ENCODE measurements at regions not wholly inside any gene's neighbourhood (a gene's known extent, or its start where the extent isn't known, plus 50 kb on each side); places are given as distances from the start of the nearest gene placed in this dataset.

DNA sequence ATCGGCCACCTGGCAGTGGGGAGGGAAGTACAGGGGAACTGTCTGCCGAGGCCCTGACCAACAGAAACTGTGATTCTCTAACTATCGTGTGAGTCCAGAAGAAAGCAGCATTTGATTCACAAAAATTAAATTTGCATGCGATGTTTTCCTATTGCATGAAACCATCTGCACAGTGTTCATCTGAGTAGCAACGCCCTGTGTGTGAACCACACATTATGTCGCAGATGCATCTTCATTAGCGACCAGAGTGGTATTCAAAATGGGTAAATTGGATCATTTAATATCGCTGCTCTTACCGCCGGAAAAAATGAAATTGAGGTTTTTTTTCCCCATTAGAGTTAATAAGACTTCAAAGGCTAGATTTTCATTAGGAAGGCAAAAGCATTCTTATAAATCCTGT is 260.6 kb downstream of the ABCC12 start:
- no peaks in the 10 kb centered on the region for H3K4me1 ChIP-seq
- 80 to 88% methylated on average over 7 to 10 of the region's 10 CpGs for WGBS, 2 donors (ENCODE audit: low coverage in 1 of 2)
- H3K27me3 ChIP-seq: peaks cover 5% of the 10 kb centered on the region
- H3K4me3 ChIP-seq: no peak overlapping the region
- H3K27ac ChIP-seq: no peak overlapping the region
- no peak for TF ChIP-seq POLR2AphosphoS5 (IDR thresholded peaks at IDR 0.05)
- TF ChIP-seq POLR2A (IDR thresholded peaks at IDR 0.05): no peak
- no peak for TF ChIP-seq EP300 (IDR thresholded peaks at IDR 0.05)
- TF ChIP-seq, protein P1, sequence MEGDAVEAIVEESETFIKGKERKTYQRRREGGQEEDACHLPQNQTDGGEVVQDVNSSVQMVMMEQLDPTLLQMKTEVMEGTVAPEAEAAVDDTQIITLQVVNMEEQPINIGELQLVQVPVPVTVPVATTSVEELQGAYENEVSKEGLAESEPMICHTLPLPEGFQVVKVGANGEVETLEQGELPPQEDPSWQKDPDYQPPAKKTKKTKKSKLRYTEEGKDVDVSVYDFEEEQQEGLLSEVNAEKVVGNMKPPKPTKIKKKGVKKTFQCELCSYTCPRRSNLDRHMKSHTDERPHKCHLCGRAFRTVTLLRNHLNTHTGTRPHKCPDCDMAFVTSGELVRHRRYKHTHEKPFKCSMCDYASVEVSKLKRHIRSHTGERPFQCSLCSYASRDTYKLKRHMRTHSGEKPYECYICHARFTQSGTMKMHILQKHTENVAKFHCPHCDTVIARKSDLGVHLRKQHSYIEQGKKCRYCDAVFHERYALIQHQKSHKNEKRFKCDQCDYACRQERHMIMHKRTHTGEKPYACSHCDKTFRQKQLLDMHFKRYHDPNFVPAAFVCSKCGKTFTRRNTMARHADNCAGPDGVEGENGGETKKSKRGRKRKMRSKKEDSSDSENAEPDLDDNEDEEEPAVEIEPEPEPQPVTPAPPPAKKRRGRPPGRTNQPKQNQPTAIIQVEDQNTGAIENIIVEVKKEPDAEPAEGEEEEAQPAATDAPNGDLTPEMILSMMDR (IDR thresholded peaks at IDR 0.05): no peak
- no peaks in the 10 kb centered on the region for H3K9me3 ChIP-seq
- no peak for ATAC-seq
- no peaks in the 10 kb centered on the region for H3K36me3 ChIP-seq

DNA sequence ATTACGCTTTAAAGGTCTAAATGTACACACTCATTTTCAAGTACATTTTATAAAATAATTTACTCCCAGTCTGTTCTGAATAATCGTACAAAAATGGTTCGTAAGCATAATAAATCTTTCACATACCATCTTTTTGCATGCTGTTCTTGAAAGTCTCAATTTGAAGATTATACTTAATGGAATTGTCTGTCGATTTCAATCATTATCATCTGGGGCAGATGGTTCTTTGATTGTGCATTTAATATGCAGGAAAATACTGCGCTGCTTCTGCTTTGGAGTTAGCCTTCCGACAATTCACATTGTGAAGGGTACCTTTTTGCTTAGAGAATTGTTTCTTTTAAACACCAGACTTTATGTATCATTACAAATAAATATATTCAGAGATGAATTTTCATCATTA is 262.8 kb downstream of the ABCC12 start:
- ATAC-seq: no peak
- Histone ChIP-seq H3K27me3 (peaks cover 17% of the 10 kb centered on the region), H3K4me3 (no peak overlapping the region), H3K27ac (no peak overlapping the region), H3K36me3 (no peaks in the 10 kb centered on the region), H3K4me1 (no peaks in the 10 kb centered on the region), H3K9me3 (no peaks in the 10 kb centered on the region)
- WGBS, 2 donors (ENCODE audit: low coverage in 1 of 2): 64 to 66% methylated on average over 6 of the region's 6 CpGs
- TF ChIP-seq POLR2A (IDR thresholded peaks at IDR 0.05) (no peak), POLR2AphosphoS5 (IDR thresholded peaks at IDR 0.05) (no peak), EP300 (IDR thresholded peaks at IDR 0.05) (no peak)
- TF ChIP-seq, protein P1 (IDR thresholded peaks at IDR 0.05): no peak

DNA sequence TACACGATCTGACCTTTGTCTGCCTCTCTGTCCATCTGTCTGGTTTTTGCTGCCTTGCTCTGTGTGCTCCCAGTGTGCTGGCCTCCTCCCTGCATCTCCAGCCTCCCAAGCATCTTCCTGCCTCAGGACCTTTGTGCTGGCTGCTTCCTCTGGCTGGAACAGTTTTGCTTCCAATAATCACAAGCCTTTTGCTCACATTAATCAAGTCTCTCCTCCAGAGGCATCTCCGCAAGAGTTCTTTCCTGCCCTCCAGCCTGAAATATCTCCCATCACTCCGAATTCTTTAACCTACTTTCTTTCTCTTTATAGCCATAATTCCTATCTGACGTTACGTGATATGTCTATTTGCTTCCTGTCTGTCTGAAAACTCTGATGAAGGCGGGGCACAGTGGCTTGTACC is 267.1 kb downstream of the ABCC12 start:
- no peaks in the 10 kb centered on the region for H3K4me1 ChIP-seq
- no peak overlapping the region for H3K4me3 ChIP-seq
- TF ChIP-seq, protein P1 (IDR thresholded peaks at IDR 0.05): no peak
- no peak for TF ChIP-seq POLR2AphosphoS5 (IDR thresholded peaks at IDR 0.05)
- TF ChIP-seq POLR2A (IDR thresholded peaks at IDR 0.05): no peak
- no peak for TF ChIP-seq EP300 (IDR thresholded peaks at IDR 0.05)
- H3K36me3 ChIP-seq: no peaks in the 10 kb centered on the region
- no peak for ATAC-seq
- H3K9me3 ChIP-seq: no peaks in the 10 kb centered on the region
- 57 to 66% methylated on average over 3 to 6 of the region's 6 CpGs for WGBS, 2 donors (ENCODE audit: low coverage in 1 of 2)
- H3K27me3 ChIP-seq: peaks cover 20% of the 10 kb centered on the region
- no peak overlapping the region for H3K27ac ChIP-seq

DNA sequence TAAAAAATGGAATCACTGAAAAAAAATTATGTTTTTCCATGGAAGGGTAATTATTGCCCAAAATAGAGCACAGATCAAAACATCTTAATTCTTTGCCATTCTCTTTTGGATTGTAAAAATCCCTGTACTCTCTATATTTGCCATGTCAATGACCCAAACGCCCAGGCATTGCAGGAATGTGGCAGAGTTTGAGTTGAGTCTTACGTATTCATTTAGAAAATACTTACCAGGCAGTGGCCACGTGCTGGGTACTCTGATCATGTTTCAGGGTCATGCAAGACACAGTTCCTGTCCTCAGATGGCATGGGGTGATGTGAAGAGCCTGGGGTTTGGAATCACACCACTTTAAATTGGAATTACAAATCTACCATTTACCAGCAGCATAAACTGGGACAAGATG is 267.7 kb downstream of the ABCC12 start:
- ATAC-seq: no peak
- Histone ChIP-seq H3K36me3 (no peaks in the 10 kb centered on the region), H3K27ac (no peak overlapping the region), H3K4me1 (no peaks in the 10 kb centered on the region), H3K9me3 (no peaks in the 10 kb centered on the region), H3K4me3 (no peak overlapping the region), H3K27me3 (peaks cover 20% of the 10 kb centered on the region)
- TF ChIP-seq POLR2A (IDR thresholded peaks at IDR 0.05): no peak
- no peak for TF ChIP-seq EP300 (IDR thresholded peaks at IDR 0.05)
- TF ChIP-seq POLR2AphosphoS5 (IDR thresholded peaks at IDR 0.05): no peak
- TF ChIP-seq, protein P1 (IDR thresholded peaks at IDR 0.05): no peak
- 17 to 28% methylated on average over 1 to 3 of the region's 3 CpGs for WGBS, 2 donors (ENCODE audit: low coverage in 1 of 2)

DNA sequence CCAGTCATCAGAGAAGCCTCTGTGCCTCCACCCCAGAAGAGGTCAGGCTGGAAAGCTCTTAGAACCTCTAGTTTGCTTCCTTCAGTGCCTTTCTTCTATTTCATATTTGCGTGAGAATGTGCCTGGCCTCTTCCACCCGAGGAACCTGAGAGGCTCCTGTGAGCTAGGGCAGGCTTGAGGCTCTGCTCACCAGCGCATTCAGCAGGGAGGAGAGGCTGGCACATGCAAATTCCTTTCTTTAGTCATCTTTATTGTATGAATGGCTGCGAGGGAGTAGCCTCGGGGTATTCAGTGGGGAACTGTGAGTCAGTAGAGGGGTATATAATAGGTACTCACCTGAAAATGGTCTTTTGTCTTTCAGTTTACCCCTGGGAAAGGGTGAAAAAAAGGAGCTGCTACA is 268.3 kb downstream of the ABCC12 start:
- TF ChIP-seq EP300 (IDR thresholded peaks at IDR 0.05) (no peak), POLR2A (IDR thresholded peaks at IDR 0.05) (no peak), POLR2AphosphoS5 (IDR thresholded peaks at IDR 0.05) (no peak)
- TF ChIP-seq, protein P1 (IDR thresholded peaks at IDR 0.05): no peak
- ATAC-seq: no peak
- 17% methylated on average over 2 of the region's 5 CpGs; no CpG with 5 or more reads in 1 of the 2 donors for whole genome bisulfite sequencing, 2 donors (ENCODE audit: low coverage in 1 of 2)
- no peak overlapping the region for H3K4me3 ChIP-seq
- peaks cover 20% of the 10 kb centered on the region for H3K27me3 ChIP-seq
- no peaks in the 10 kb centered on the region for H3K9me3 ChIP-seq
- H3K27ac ChIP-seq: no peak overlapping the region
- no peaks in the 10 kb centered on the region for H3K36me3 ChIP-seq
- no peaks in the 10 kb centered on the region for H3K4me1 ChIP-seq
